Transverse colon (tissue), 4 donors: ENCODE measurements at regions not wholly inside any gene's neighbourhood (a gene's known extent, or its start where the extent isn't known, plus 50 kb on each side); places are given as distances from the start of the nearest gene placed in this dataset.

Source experiments
- CTCF ChIP-seq, 5 experiments: fragments of 200-600 bp in 3 of 5; fragments of 450-650 bp in 2 of 5; sonication (generic) in 3 of 5; IDR thresholded peaks; 1 replicate in 2 of 5; 2 replicates in 3 of 5; pipeline ENCODE4 v1.5.1; 2016 to 2017; ENCODE audit warnings: antibody characterized with exemption in 5 of 5, inconsistent platforms in 3 of 5, mild to moderate bottlenecking in 2 of 5, moderate library complexity in 1 of 5
- EP300 ChIP-seq: sonication (generic); formaldehyde crosslinking; IDR thresholded peaks from one replicate; pipeline ENCODE4 v1.6.1; 2017; ENCODE audit warnings: antibody characterized with exemption, low read depth
- POLR2A ChIP-seq: fragments of 450-650 bp; IDR thresholded peaks from one replicate; pipeline ENCODE4 v1.6.1; 2016; ENCODE audit warnings: antibody characterized with exemption, mild to moderate bottlenecking, moderate library complexity
- POLR2AphosphoS5 ChIP-seq, 3 donors: sonication (generic); formaldehyde crosslinking; IDR thresholded peaks; one replicate each; pipeline ENCODE4 v1.6.1; 2016; ENCODE audit warnings: antibody characterized with exemption in 3 of 3

DNA sequence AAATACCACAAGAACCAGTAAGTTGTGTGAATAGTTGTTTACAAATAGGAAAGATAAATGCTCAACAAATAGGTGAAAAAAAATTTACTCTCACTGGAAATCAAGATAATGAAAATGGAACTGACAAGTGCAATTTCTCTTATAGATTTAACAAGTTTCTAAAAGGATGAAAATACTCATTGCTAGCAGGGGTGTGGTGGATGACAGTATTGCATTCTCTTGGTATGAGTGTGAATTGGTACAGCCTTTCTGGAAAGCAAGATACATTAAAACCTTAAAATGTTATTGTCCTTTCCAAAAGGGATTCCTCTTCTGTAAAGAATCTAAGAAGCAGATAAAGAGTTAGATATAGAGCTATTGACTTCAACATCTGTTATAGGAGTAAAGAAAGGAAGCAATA, 240.0 kb upstream of the RPS6KA3 start:
- TF ChIP-seq POLR2A (no peak), CTCF (IDR thresholded peaks at IDR 0.05) (no peak), EP300 (no peak), POLR2AphosphoS5 (IDR thresholded peaks at IDR 0.05) (no peak)
